ENCODE measurements at regions not wholly inside any gene's neighbourhood (a gene's known extent, or its start where the extent isn't known, plus 50 kb on each side); places are given as distances from the start of the nearest gene placed in this dataset.

DNA sequence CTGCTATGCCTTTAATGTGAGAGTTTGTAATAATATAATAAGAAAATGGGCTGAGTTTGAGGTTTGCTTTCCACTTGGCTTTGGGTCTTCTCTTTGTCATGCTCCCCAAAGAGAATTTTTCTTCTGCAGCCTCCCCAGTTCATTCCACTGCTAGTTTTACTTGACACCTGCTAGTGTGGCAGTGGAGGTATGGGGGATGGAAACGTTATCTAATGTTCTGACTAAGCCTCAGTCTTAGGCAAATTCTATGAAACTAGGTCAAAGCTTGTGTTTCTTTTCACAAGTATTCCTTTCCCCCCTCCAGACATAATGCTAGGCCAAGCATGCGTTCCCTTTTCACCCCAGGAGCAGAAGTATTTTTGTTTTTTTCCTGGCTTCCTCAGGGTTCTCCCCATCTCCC, 67.5 kb downstream of the PPP1R2C start:
- TF ChIP-seq, protein P1, sequence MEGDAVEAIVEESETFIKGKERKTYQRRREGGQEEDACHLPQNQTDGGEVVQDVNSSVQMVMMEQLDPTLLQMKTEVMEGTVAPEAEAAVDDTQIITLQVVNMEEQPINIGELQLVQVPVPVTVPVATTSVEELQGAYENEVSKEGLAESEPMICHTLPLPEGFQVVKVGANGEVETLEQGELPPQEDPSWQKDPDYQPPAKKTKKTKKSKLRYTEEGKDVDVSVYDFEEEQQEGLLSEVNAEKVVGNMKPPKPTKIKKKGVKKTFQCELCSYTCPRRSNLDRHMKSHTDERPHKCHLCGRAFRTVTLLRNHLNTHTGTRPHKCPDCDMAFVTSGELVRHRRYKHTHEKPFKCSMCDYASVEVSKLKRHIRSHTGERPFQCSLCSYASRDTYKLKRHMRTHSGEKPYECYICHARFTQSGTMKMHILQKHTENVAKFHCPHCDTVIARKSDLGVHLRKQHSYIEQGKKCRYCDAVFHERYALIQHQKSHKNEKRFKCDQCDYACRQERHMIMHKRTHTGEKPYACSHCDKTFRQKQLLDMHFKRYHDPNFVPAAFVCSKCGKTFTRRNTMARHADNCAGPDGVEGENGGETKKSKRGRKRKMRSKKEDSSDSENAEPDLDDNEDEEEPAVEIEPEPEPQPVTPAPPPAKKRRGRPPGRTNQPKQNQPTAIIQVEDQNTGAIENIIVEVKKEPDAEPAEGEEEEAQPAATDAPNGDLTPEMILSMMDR (IDR thresholded peaks at IDR 0.05): no peak

DNA sequence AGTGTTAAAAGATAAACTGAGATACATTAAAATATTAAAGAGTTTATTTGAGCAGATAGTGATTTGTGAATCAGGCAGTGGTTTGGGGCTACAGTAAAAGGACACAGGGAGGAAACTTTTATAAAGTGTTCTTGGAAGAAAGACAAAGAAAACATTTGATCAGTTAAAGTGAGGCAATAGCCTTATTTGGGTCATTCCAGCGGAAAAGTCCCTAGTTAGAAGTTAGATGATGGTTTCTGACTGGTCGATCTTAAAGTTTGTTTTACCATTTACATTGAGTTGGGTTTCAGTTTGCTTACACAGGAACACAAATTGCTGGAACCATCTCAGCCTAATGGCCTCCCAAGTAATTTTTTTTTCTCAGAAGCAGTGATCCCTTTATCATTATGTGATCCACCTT, 69.7 kb downstream of the PPP1R2C start:
- peak in 2 of 4 donors; percentile 49 to 52 for ATAC-seq
- intact Hi-C loops (cut with DNase I): no loop called here
- 39 to 61% (median 48%) methylated on average over 2 of the region's 2 CpGs for WGBS, 4 donors
- Histone ChIP-seq H3K4me3 (no peak overlapping the region), H3K27me3 (no peaks in the 10 kb centered on the region), H3K4me1 (no peaks in the 10 kb centered on the region), H3K9me3 (no peaks in the 10 kb centered on the region), H3K27ac (peak overlapping the region in 1 of 12 donors; percentile 3), H3K36me3 (no peaks in the 10 kb centered on the region)
- TF ChIP-seq POLR2A (IDR thresholded peaks at IDR 0.05): no peak
- TF ChIP-seq, protein P1 (IDR thresholded peaks at IDR 0.05): no peak
- DNase-seq: no peak

More for the DNA sequence above, 67.5 kb downstream of the PPP1R2C start:
- DNase-seq (no peak), ATAC-seq (peak in 1 of 4 donors; percentile 53)
- no peaks in the 10 kb centered on the region for H3K4me1 ChIP-seq
- no peak overlapping the region for H3K4me3 ChIP-seq
- peaks cover 0 to 8% (median 0%) of the 10 kb centered on the region in 9 donors for H3K27me3 ChIP-seq
- intact Hi-C loops (cut with DNase I): no loop called here
- H3K36me3 ChIP-seq: no peaks in the 10 kb centered on the region
- no peak overlapping the region for H3K27ac ChIP-seq
- no peaks in the 10 kb centered on the region for H3K9me3 ChIP-seq
- 54 to 73% (median 62%) methylated on average over 2 of the region's 2 CpGs for WGBS, 4 donors

DNA sequence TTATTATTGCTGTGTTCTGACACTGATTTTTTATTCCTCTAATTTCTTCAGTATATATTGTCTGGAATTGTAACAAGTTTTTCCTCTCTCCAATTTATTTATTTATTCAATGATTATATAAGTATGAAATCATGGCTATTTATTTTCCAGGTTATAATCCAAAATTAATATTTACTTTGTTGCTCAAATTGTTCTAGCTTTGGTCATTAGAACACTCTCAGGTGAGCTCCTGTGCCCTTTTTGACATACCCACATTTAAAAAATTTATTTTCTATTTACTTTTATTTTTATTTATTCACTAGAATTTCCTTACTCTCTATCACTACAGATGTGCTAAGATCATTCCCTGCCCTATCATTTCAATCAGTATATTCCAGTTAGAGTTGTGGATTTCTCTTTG, 70.2 kb downstream of the PPP1R2C start:
- H3K27ac ChIP-seq: no peak overlapping the region
- no peaks in the 10 kb centered on the region for H3K9me3 ChIP-seq
- no peaks in the 10 kb centered on the region for H3K27me3 ChIP-seq
- no peak for TF ChIP-seq POLR2A (IDR thresholded peaks at IDR 0.05)
- TF ChIP-seq, protein P1 (IDR thresholded peaks at IDR 0.05): no peak
- no peak for DNase-seq
- intact Hi-C loops (cut with DNase I): no loop called here
- no peaks in the 10 kb centered on the region for H3K36me3 ChIP-seq
- no peaks in the 10 kb centered on the region for H3K4me1 ChIP-seq
- no peak overlapping the region for H3K4me3 ChIP-seq
- ATAC-seq: no peak

DNA sequence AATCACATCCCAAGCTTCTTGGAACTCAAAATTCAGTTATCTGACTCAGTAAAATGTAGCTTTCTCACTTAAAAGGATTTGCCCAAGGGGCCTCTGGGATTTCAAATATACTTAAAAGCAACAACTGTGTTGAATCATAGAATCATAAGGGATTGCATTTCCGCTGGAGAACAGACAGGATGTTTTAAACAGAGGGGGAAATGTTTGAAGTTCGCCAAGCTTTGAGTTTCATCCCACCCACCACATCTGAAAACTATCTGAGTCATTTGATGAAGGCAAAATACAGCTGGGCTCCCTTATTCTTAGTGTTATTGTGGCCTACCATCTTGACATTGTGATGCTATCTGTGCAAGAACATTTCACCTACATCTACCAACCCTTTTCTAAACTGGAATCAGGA, 73.5 kb downstream of the PPP1R2C start:
- Histone ChIP-seq H3K36me3 (no peaks in the 10 kb centered on the region), H3K9me3 (no peaks in the 10 kb centered on the region), H3K4me3 (no peak overlapping the region), H3K4me1 (no peaks in the 10 kb centered on the region), H3K27ac (no peak overlapping the region), H3K27me3 (no peaks in the 10 kb centered on the region)
- ATAC-seq: peak in 1 of 4 donors; percentile 71
- DNase-seq: no peak
- 49 to 55% (median 51%) methylated on average over 2 of the region's 2 CpGs for WGBS, 4 donors
- TF ChIP-seq POLR2A (IDR thresholded peaks at IDR 0.05): no peak
- TF ChIP-seq, protein P1 (IDR thresholded peaks at IDR 0.05): no peak
- intact Hi-C loops (cut with DNase I): no loop called here

Data from heart left ventricle (tissue), 16 donors.